Activated T-cell treated with anti-CD3 and anti-CD28 coated beads, Interleukin-2, amount 50 U/mL, for 24 hours (primary cell): ENCODE measurements at regions not wholly inside any gene's neighbourhood (a gene's known extent, or its start where the extent isn't known, plus 50 kb on each side); places are given as distances from the start of the nearest gene placed in this dataset.

ENCODE experiments used
- DNase-seq: peaks from one replicate; pipeline ENCODE4 v3.0.0-alpha.2; 2020
- H3K27ac Mint-ChIP-seq: 2 replicates; pipeline ENCODE4 v1.8.0; 2020; ENCODE audit warnings: mild to moderate bottlenecking, mixed read lengths
- H3K27me3 Mint-ChIP-seq: 2 replicates; pipeline ENCODE4 v1.8.0; 2020; ENCODE audit warnings: mixed read lengths
- H3K36me3 Mint-ChIP-seq: 2 replicates; pipeline ENCODE4 v1.8.0; 2020; ENCODE audit warnings: low read depth, mixed read lengths
- H3K4me1 Mint-ChIP-seq: 2 replicates; pipeline ENCODE4 v1.8.0; 2020; ENCODE audit warnings: low read depth, mixed read lengths
- H3K4me3 Mint-ChIP-seq: 2 replicates; pipeline ENCODE4 v1.8.0; 2020; ENCODE audit warnings: mild to moderate bottlenecking, moderate library complexity, mixed read lengths
- H3K9me3 Mint-ChIP-seq: 2 replicates; pipeline ENCODE4 v1.8.0; 2020; ENCODE audit warnings: mixed read lengths

GRCh38 chr12:19572920-19573558, 133.7 kb downstream of the AEBP2 start:
- DNase-seq = no peak

GRCh38 chr12:19573866-19574265, 134.6 kb downstream of the AEBP2 start:
- Mint-ChIP-seq H3K4me1 (no peaks in the 10 kb centered on the region), H3K4me3 (no peak overlapping the region), H3K36me3 (peaks cover 6% of the 10 kb centered on the region), H3K27ac (no peak overlapping the region), H3K9me3 (no peaks in the 10 kb centered on the region), H3K27me3 (no peaks in the 10 kb centered on the region)
- DNase-seq = no peak

More at GRCh38 chr12:19572920-19573558, 133.7 kb downstream of the AEBP2 start:
- Mint-ChIP-seq H3K36me3 (peaks cover 2% of the 10 kb centered on the region), H3K9me3 (no peaks in the 10 kb centered on the region), H3K27ac (no peak overlapping the region), H3K27me3 (no peaks in the 10 kb centered on the region), H3K4me1 (no peaks in the 10 kb centered on the region), H3K4me3 (no peak overlapping the region)

GRCh38 chr12:19574601-19575000, 135.3 kb downstream of the AEBP2 start:
- Mint-ChIP-seq H3K27ac (no peak overlapping the region), H3K4me3 (no peak overlapping the region), H3K27me3 (no peaks in the 10 kb centered on the region), H3K4me1 (no peaks in the 10 kb centered on the region), H3K9me3 (no peaks in the 10 kb centered on the region), H3K36me3 (peaks cover 12% of the 10 kb centered on the region)
- DNase-seq = no peak

GRCh38 chr12:19575337-19576243, 136.3 kb downstream of the AEBP2 start:
- Mint-ChIP-seq H3K27me3 (no peaks in the 10 kb centered on the region), H3K36me3 (peaks cover 19% of the 10 kb centered on the region), H3K9me3 (peaks cover 6% of the 10 kb centered on the region), H3K4me1 (no peaks in the 10 kb centered on the region), H3K27ac (no peak overlapping the region), H3K4me3 (no peak overlapping the region)
- DNase-seq = no peak

GRCh38 chr12:19576506-19577280, 137.4 kb downstream of the AEBP2 start:
- DNase-seq = no peak
- Mint-ChIP-seq H3K4me1 (no peaks in the 10 kb centered on the region), H3K9me3 (peaks cover 14% of the 10 kb centered on the region), H3K27me3 (no peaks in the 10 kb centered on the region), H3K36me3 (peaks cover 25% of the 10 kb centered on the region), H3K4me3 (no peak overlapping the region), H3K27ac (no peak overlapping the region)

- H3K9me3 Mint-ChIP-seq = peaks cover 18% of the 10 kb centered on the region
- H3K4me3 Mint-ChIP-seq = no peak overlapping the region
- H3K27me3 Mint-ChIP-seq = no peaks in the 10 kb centered on the region
- H3K27ac Mint-ChIP-seq = no peak overlapping the region
- H3K4me1 Mint-ChIP-seq = no peaks in the 10 kb centered on the region
- no peak for DNase-seq
- peaks cover 27% of the 10 kb centered on the region for H3K36me3 Mint-ChIP-seq
Observed at GRCh38 chr12:19577281-19577530, 137.9 kb downstream of the AEBP2 start.

- H3K36me3 Mint-ChIP-seq = peaks cover 38% of the 10 kb centered on the region
- H3K4me3 Mint-ChIP-seq = no peak overlapping the region
- peak overlapping the region; percentile 47 for H3K27ac Mint-ChIP-seq
- no peak for DNase-seq
- no peaks in the 10 kb centered on the region for H3K27me3 Mint-ChIP-seq
- H3K4me1 Mint-ChIP-seq = no peaks in the 10 kb centered on the region
- H3K9me3 Mint-ChIP-seq = peaks cover 37% of the 10 kb centered on the region
Observed at GRCh38 chr12:19584732-19585131, 145.4 kb downstream of the AEBP2 start.

GRCh38 chr12:19588951-19589350, 149.7 kb downstream of the AEBP2 start:
- no peak for DNase-seq
- H3K36me3 Mint-ChIP-seq = peaks cover 11% of the 10 kb centered on the region
- H3K4me3 Mint-ChIP-seq = no peak overlapping the region
- H3K9me3 Mint-ChIP-seq = peaks cover 9% of the 10 kb centered on the region
- H3K4me1 Mint-ChIP-seq = peaks cover 2% of the 10 kb centered on the region
- H3K27ac Mint-ChIP-seq = no peak overlapping the region
- no peaks in the 10 kb centered on the region for H3K27me3 Mint-ChIP-seq

GRCh38 chr12:19591951-19592350, 152.7 kb downstream of the AEBP2 start:
- no peaks in the 10 kb centered on the region for H3K36me3 Mint-ChIP-seq
- no peak overlapping the region for H3K4me3 Mint-ChIP-seq
- H3K27ac Mint-ChIP-seq = no peak overlapping the region
- no peaks in the 10 kb centered on the region for H3K27me3 Mint-ChIP-seq
- DNase-seq = no peak
- peaks cover 2% of the 10 kb centered on the region for H3K4me1 Mint-ChIP-seq
- H3K9me3 Mint-ChIP-seq = no peaks in the 10 kb centered on the region

- peaks cover 2% of the 10 kb centered on the region for H3K4me1 Mint-ChIP-seq
- H3K27me3 Mint-ChIP-seq = no peaks in the 10 kb centered on the region
- DNase-seq = no peak
- no peaks in the 10 kb centered on the region for H3K36me3 Mint-ChIP-seq
- no peaks in the 10 kb centered on the region for H3K9me3 Mint-ChIP-seq
- H3K4me3 Mint-ChIP-seq = no peak overlapping the region
- H3K27ac Mint-ChIP-seq = no peak overlapping the region
Observed at GRCh38 chr12:19596434-19597166, 157.3 kb downstream of the AEBP2 start.

GRCh38 chr12:19597167-19598026, 158.1 kb downstream of the AEBP2 start:
- no peak for DNase-seq
- H3K27ac Mint-ChIP-seq = no peak overlapping the region
- no peak overlapping the region for H3K4me3 Mint-ChIP-seq
- H3K4me1 Mint-ChIP-seq = no peaks in the 10 kb centered on the region
- no peaks in the 10 kb centered on the region for H3K36me3 Mint-ChIP-seq
- no peaks in the 10 kb centered on the region for H3K9me3 Mint-ChIP-seq
- H3K27me3 Mint-ChIP-seq = no peaks in the 10 kb centered on the region

GRCh38 chr12:19605720-19606119, 166.4 kb downstream of the AEBP2 start:
- Mint-ChIP-seq H3K36me3 (peaks cover 6% of the 10 kb centered on the region), H3K4me1 (no peaks in the 10 kb centered on the region), H3K27me3 (no peaks in the 10 kb centered on the region), H3K4me3 (no peak overlapping the region), H3K27ac (no peak overlapping the region), H3K9me3 (peaks cover 4% of the 10 kb centered on the region)
- no peak for DNase-seq

GRCh38 chr12:19608039-19608438, 168.7 kb downstream of the AEBP2 start:
- no peaks in the 10 kb centered on the region for H3K27me3 Mint-ChIP-seq
- H3K4me1 Mint-ChIP-seq = no peaks in the 10 kb centered on the region
- peaks cover 6% of the 10 kb centered on the region for H3K36me3 Mint-ChIP-seq
- no peak overlapping the region for H3K27ac Mint-ChIP-seq
- H3K9me3 Mint-ChIP-seq = peaks cover 10% of the 10 kb centered on the region
- H3K4me3 Mint-ChIP-seq = no peak overlapping the region
- DNase-seq = no peak
